Transverse colon (tissue), 3 donors: ENCODE measurements at regions not wholly inside any gene's neighbourhood (a gene's known extent, or its start where the extent isn't known, plus 50 kb on each side); places are given as distances from the start of the nearest gene placed in this dataset.

ENCODE experiments used
- EP300 ChIP-seq: sonication (generic); formaldehyde crosslinking; IDR thresholded peaks from one replicate; pipeline ENCODE4 v1.6.1; 2017; ENCODE audit warnings: antibody characterized with exemption, low read depth
- POLR2A ChIP-seq: fragments of 450-650 bp; IDR thresholded peaks from one replicate; pipeline ENCODE4 v1.6.1; 2016; ENCODE audit warnings: antibody characterized with exemption, mild to moderate bottlenecking, moderate library complexity
- TF ChIP-seq, protein P1 (sequence below), 5 experiments: fragments of 200-600 bp in 3 of 5; fragments of 450-650 bp in 2 of 5; sonication (generic) in 3 of 5; IDR thresholded peaks; 1 replicate in 2 of 5; 2 replicates in 3 of 5; pipeline ENCODE4 v1.5.1; 2016 to 2017; ENCODE audit warnings: antibody characterized with exemption in 5 of 5, inconsistent platforms in 3 of 5, mild to moderate bottlenecking in 2 of 5, moderate library complexity in 1 of 5

DNA sequence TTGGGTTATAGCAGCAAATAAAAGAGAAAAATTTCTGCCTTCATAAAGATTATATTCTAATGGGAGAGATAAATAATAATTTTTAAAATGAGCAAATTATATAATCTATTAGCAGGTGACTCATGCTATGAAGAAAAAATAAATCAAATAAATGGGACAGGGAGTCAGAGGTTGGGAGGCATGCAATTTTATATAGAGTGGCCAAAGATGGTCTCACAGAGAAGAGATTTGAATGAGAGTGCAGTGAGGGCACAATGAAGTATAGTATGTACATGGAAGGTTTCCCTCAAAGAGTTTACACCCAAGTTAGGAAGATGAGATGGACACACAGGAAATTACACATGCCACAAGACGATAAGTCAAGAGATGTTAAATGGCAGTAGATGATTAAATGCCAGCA lies 369.4 kb downstream of the TXNL1 start:
- no peak for TF ChIP-seq EP300
- TF ChIP-seq, protein P1, sequence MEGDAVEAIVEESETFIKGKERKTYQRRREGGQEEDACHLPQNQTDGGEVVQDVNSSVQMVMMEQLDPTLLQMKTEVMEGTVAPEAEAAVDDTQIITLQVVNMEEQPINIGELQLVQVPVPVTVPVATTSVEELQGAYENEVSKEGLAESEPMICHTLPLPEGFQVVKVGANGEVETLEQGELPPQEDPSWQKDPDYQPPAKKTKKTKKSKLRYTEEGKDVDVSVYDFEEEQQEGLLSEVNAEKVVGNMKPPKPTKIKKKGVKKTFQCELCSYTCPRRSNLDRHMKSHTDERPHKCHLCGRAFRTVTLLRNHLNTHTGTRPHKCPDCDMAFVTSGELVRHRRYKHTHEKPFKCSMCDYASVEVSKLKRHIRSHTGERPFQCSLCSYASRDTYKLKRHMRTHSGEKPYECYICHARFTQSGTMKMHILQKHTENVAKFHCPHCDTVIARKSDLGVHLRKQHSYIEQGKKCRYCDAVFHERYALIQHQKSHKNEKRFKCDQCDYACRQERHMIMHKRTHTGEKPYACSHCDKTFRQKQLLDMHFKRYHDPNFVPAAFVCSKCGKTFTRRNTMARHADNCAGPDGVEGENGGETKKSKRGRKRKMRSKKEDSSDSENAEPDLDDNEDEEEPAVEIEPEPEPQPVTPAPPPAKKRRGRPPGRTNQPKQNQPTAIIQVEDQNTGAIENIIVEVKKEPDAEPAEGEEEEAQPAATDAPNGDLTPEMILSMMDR (IDR thresholded peaks at IDR 0.05): no peak
- no peak for TF ChIP-seq POLR2A
